Mononuclear cell (primary cell): ENCODE measurements at regions not wholly inside any gene's neighbourhood (a gene's known extent, or its start where the extent isn't known, plus 50 kb on each side); places are given as distances from the start of the nearest gene placed in this dataset.

Source experiments
- H3K27me3 ChIP-seq: 2 replicates; pipeline ENCODE4 v1.6.0; 2011; ENCODE audit warnings: low read length, control low read depth; ENCODE audit not compliant: insufficient read depth
- H3K4me1 ChIP-seq: 2 replicates; pipeline ENCODE4 v1.5.1; 2011; ENCODE audit warnings: mild to moderate bottlenecking, low read length, control low read depth; ENCODE audit not compliant: insufficient read depth
- H3K4me3 ChIP-seq: 2 replicates; pipeline ENCODE4 v1.5.1; 2011; ENCODE audit warnings: mild to moderate bottlenecking, low read length, moderate library complexity
- H3K9me3 ChIP-seq: 2 replicates; pipeline ENCODE4 v1.5.1; 2011; ENCODE audit warnings: low read depth, mild to moderate bottlenecking, control low read depth, low read length

DNA sequence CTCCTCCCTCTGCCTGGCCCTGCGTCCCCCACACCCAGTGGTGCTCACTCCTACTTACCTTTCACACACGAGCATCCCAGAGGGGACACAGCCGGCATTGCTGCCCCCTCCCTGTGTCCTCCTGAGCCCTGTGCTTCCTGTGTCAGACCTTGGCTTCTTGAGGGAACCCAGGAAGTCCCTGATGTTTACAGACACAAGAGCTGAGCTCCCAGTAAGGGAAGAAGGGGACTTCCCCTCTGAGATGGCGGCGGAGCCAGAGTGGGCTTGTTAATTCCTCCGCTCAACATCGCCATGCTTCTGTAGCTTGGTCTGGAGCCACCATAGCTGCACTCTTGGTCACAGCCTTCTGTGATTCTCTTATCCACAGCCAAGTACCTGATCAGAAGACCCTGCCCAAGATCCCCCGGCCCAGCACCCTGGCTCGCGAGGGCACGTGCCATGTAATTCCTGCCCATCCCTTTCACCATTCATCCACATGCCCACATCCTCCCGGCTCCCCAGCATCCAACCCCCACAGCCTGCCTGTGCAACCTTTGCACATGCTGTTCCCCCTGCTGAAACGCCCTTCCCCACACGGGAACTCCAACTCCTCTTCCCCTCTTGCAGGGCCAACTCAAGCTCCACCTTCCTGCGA lies 127.4 kb upstream of the FOXF1 start:
- no peaks in the 10 kb centered on the region for H3K4me1 ChIP-seq
- no peaks in the 10 kb centered on the region for H3K9me3 ChIP-seq
- no peak overlapping the region for H3K4me3 ChIP-seq
- no peaks in the 10 kb centered on the region for H3K27me3 ChIP-seq

DNA sequence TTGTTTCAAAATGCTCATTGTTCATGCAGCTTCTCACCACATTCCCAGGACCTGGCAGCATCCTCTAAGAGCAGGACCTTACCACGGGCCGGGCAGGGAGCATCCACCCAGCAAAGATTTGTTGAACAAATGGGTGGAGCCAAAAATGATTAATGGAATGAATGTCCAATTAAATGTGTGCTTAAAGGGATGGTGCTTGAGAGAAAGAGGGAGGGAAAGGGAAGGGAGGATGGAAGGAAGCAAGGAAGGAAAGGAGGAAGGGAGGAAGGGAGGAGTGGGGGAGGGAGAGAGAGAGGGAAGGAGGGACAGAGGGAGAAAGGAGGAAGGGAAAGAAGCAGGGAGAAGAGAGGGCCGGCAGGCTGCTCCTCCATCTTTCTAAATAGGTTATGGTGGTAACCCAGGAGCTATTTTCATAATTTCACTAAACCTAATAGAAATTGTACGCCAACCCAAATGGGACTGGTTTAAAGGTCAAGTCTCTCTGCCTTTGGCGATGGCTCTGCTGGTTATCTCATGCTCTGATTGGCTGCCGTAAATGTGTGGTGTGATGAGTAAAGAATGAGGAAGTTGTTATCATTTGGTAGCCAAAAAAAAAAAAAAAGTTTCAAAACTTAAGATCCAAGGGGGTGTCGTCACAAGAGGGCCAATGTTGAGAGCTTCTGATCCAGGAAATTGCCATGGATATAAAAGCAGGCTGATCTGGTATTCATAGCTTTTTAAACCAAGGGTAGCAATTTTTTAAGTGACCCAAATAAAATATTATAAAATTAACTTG lies 126.7 kb upstream of the FOXF1 start:
- Histone ChIP-seq H3K4me3 (no peak overlapping the region), H3K27me3 (no peaks in the 10 kb centered on the region), H3K9me3 (no peaks in the 10 kb centered on the region), H3K4me1 (no peaks in the 10 kb centered on the region)

DNA sequence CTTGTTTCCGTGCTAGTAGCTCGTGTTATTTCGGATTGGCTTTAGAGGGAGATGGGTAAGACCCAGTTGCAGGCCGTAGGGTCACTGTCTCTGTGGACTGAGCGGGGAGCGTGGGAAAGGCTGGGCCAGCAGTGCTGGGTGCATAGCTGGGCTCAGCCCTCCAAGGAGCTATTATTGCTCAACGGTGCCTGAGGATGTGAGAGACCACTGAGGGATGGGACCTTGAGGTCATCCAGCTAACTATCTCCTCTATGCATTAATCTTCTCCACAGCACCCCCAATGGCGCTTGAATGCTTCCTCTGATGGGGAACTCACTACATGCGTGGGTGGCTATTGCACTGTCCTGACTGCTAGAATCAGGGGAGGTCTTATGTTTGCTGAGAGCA lies 126.1 kb upstream of the FOXF1 start:
- no peaks in the 10 kb centered on the region for H3K9me3 ChIP-seq
- H3K4me1 ChIP-seq, result no peaks in the 10 kb centered on the region
- no peaks in the 10 kb centered on the region for H3K27me3 ChIP-seq
- H3K4me3 ChIP-seq, result no peak overlapping the region

DNA sequence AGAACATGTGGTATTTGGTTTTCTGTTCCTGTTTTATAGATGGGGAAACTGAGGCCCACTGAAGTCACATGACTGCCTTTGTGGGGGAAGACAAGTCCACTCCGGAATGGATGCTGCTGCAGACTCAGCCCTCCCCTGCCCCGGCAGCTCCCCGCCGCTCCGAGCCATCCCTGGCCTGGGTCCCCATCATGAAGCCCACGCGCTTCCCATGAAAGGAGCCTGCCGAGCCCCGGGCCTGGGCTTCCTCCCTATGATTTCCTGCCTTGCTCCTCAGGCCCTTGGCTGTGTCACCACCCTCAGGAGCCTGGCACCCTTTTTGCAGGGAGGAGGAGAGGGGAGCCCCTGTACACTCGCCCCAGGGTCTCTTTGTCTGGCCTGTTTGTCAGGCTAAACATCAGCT lies 125.3 kb upstream of the FOXF1 start:
- Histone ChIP-seq H3K9me3 (no peaks in the 10 kb centered on the region), H3K4me3 (no peak overlapping the region), H3K4me1 (no peaks in the 10 kb centered on the region), H3K27me3 (no peaks in the 10 kb centered on the region)

DNA sequence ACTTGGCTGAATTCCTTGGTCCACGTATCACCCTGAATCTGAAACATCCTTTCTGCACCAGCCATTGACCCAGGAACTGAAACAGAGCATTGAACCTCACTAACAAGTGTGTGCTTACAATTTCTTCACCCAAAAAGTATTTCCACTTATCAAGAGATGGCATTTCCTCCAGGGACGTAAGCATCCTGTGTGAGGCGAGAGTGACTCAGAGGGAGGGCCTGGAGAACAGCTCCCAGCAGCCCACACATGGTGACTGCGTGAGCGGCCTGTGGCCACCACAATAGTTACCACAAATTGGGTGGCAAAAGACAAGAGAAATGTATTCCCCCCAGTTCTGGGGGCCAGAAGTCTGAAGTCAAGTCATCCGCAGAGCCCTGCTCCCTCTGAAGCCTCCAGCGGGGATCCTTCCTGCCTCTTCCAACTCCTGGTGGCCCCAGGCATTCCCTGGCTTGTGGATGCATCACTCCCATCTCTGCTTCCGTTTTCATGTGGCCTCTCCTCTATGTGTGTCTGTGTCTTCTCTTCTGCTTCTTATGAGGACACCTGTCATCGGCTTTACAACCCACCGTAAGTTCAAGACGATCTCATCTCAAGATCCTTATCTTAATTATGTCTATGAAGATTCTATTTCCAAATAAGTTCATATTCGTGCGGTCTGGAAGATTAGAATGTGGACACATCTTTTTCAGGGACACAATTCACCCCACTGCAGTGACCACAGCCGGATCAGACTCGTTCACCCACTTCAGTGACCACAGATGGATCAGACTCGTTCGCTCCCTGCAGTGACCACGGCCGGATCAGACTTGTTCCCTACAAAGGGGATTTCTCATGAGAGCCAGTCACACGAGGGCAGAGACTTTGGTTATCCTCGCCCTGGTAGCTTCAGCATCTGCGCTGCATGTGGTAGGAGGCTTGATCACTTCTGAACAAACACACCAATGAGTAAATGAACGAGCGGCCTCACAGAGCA lies 122.6 kb upstream of the FOXF1 start:
- H3K4me3 ChIP-seq, result no peak overlapping the region
- no peaks in the 10 kb centered on the region for H3K9me3 ChIP-seq
- no peaks in the 10 kb centered on the region for H3K4me1 ChIP-seq
- no peaks in the 10 kb centered on the region for H3K27me3 ChIP-seq

DNA sequence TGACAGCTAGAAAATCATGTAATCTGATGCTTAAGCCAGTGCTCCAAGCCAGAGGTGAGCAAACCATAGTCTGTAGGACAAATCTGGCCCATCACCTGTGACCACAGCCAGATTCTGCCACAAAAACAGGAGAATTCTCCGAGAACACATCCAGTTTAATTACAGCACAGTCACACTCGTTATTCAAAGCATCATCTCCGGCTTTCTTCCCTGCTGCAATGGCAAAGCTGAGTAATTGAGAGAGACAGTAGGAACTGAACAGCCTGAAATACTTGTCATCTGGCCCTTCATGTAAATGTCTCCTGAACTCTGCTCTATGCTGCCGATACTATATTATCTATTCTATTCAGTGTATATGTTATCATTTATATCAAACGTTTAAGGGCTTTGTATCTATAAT lies 121.4 kb upstream of the FOXF1 start:
- Histone ChIP-seq H3K4me1 (no peaks in the 10 kb centered on the region), H3K27me3 (no peaks in the 10 kb centered on the region), H3K4me3 (no peak overlapping the region), H3K9me3 (no peaks in the 10 kb centered on the region)

DNA sequence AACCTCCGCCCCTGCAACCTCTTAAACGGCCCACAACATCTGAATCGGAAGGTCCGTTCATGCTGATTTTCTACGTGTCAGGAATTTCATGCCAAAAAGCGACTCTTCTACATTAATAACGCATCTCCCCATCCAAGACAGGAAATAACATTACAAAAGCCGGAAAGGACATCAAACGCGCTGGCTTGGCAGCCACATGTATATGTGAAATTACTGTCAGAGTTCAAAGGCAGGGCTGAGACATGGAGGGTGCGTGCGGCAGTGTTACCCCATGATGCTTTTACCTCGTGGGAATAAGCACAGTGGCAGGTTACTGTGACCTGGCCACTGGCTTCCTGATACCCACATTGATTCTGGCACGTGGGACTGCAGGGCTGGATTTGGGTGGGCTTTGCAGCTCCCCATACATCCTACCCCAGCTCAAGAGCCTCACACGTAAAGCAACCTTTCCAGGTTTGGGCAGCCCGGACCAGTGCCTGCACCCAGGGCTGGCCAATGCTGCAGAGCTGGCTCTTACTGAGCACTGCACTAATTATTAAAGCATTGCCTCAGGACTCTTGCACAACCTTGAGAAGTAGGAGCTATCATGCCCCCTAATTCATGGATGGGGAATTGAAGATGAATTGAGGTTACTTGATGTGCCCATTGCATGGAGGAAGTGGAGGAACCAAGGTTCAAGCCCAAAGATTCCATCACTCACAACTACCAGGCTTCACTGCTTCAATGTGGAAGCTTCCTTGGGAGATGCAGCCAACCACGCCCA lies 120.6 kb upstream of the FOXF1 start:
- no peaks in the 10 kb centered on the region for H3K27me3 ChIP-seq
- H3K9me3 ChIP-seq, result no peaks in the 10 kb centered on the region
- H3K4me3 ChIP-seq, result no peak overlapping the region
- no peaks in the 10 kb centered on the region for H3K4me1 ChIP-seq

DNA sequence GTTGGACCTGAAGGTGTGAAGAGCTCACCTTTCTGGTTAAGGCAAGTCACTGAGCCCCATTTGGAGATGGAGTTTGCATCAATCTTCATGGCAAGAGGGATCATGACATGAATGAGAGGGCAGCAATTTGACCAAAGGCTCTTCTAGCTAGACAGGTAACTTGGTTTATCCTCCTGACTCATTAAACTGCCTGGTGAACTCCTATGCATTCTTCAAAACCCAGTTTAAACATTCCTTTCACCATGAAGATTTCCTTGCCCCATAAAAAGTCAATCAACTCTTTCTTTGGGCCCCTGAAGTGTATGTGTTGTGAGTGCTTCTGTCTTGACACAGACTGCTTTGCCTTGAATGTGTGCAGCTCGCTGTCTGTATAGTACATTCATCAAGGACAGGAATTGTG lies 120.0 kb upstream of the FOXF1 start:
- Histone ChIP-seq H3K4me3 (no peak overlapping the region), H3K9me3 (no peaks in the 10 kb centered on the region), H3K4me1 (no peaks in the 10 kb centered on the region), H3K27me3 (no peaks in the 10 kb centered on the region)

DNA sequence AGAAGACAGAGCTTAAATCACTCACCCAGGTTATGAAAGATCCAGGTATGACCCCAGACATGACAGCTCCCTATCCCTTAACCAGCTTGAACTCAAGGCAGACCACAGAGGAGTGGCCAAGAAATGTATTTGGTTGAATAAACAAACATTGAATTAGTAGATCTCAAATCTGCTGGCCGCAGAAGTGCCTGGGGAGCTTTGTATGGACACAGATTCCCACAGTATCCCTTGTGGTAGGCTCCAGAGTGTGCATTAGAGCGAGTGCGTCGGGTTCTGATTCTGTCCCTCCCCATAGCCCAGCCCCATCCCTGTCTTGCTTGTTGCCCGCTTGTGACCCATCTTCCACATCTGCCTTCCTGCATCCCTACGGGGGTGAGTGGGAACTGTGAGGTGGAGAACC lies 118.8 kb upstream of the FOXF1 start:
- Histone ChIP-seq H3K27me3 (no peaks in the 10 kb centered on the region), H3K9me3 (no peaks in the 10 kb centered on the region), H3K4me1 (no peaks in the 10 kb centered on the region), H3K4me3 (no peak overlapping the region)

DNA sequence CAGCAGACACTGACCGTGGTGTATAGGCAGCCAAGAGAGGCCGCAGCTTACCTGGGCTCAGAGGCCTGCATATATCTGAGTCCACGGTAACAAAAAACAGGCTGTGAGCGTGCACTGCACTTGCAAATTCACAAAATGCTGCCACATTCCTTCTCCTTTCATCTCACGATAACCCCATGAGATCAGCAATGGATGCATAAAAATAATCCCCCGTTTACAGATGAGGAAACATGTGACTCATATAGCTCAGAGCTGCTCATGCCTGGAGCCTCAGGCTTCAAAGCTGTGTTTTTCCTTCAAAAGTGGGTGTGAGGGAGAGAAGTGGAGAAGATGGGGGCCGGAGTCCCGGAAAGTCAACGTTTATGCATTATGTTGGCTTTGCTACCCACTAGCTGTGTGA lies 118.3 kb upstream of the FOXF1 start:
- Histone ChIP-seq H3K9me3 (no peaks in the 10 kb centered on the region), H3K4me1 (no peaks in the 10 kb centered on the region), H3K4me3 (no peak overlapping the region), H3K27me3 (no peaks in the 10 kb centered on the region)

DNA sequence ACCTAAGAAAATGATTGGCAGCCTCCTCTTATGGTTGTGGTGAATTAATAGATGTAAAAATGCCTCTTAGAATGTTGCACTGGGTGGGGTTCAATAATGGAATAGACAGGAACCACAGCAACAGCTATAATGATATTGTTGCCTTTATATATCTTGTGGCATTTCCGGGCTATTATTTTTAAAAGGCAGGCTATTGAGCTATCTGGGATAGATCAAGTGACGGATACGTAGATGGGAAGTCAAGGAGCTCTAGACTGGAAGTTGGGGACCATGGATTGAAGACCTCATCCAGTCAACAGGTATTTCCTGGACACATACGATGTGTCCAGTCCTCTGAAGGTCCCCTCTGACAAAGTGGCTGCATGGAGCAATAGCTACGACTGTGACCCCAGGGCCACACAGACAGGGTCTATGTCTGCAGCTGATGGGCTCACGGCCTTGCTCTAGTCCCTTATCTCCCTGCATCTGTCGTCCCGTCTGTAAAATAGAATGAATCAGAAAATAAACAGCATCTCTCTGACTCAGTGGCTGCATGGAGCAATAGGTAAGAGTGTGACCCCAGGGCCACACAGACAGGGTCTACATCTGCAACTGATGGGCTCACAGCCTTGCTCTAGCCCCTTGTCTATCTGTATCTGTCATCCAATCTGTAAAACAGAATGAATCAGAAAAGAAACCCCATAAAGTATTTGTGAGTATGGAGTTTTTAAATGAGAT lies 117.7 kb upstream of the FOXF1 start:
- no peaks in the 10 kb centered on the region for H3K4me1 ChIP-seq
- no peaks in the 10 kb centered on the region for H3K9me3 ChIP-seq
- no peaks in the 10 kb centered on the region for H3K27me3 ChIP-seq
- no peak overlapping the region for H3K4me3 ChIP-seq

DNA sequence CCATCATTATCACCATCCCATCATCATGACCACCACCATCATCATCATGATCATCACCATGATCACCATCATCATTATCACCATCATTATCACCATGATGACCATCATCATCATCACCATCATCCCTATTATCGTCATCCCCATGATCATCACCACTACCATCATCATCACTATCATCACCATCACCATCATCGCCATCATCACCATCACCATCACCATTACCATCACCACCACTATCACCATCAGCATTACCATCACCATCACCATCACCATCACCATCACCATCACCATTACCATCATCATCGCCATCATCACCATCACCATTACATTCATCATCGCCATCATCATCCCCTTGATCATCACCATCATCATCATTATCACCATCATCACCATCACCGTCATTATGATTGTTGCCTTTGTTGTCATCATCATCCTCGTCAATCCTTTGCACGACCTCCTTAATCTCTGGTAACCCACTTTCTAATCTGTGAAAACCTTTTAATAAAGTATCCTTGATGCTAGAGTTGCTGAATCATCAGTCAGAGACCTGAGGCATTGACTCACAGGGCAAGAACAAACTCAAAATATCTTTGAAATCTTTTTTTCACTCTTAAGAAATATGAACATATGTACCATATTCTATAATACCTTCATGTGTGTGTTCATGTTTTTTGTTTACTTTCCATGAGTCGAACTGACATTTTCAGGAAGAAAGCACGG lies 116.3 kb upstream of the FOXF1 start:
- H3K27me3 ChIP-seq, result no peaks in the 10 kb centered on the region

DNA sequence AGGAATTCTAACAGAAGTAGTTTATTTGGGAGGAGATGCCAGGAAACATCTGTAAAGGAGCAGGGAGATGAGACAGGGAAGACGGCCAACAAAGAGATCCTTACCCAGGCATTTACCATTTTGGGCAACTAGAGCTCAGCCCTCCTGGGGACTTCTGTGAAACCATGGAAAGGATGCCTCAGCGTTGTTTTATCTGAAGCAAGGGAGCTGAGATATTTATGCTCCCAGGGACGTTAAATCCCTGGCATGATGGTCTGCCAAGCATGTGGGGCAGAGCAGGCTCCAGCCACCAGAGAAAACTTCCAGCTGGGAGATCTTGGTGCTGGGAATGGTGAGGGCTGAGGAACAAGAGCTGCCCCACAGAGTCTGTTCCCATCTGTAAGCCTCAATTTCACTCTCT lies 114.8 kb upstream of the FOXF1 start:
- Histone ChIP-seq H3K27me3 (no peaks in the 10 kb centered on the region), H3K4me1 (no peaks in the 10 kb centered on the region), H3K9me3 (no peaks in the 10 kb centered on the region), H3K4me3 (no peak overlapping the region)

More for the DNA sequence above, 116.3 kb upstream of the FOXF1 start:
- H3K9me3 ChIP-seq, result no peaks in the 10 kb centered on the region
- no peak overlapping the region for H3K4me3 ChIP-seq
- no peaks in the 10 kb centered on the region for H3K4me1 ChIP-seq

DNA sequence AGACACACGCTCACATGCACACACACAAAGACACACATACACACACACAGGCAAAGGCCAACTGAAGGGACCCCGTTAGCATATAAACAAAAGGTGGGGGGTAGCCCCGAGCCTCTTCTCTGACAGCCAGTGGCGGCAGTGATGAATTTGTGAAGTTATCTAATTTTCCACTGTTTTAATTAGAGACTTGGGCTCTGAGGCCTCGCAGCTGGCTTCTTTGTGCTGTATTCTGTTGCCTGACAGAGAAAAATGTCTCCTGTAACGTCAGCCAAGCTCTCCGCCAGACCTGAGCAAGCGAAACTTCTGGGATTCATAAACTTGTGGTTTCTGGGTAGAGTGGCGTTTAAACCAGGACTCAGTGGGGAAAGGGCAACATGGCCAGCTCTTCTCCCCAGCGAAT lies 113.9 kb upstream of the FOXF1 start:
- Histone ChIP-seq H3K27me3 (no peaks in the 10 kb centered on the region), H3K9me3 (no peaks in the 10 kb centered on the region), H3K4me3 (no peak overlapping the region), H3K4me1 (no peaks in the 10 kb centered on the region)
